ENCODE measurements at regions not wholly inside any gene's neighbourhood (a gene's known extent, or its start where the extent isn't known, plus 50 kb on each side); places are given as distances from the start of the nearest gene placed in this dataset.

- TF ChIP-seq, protein P1, sequence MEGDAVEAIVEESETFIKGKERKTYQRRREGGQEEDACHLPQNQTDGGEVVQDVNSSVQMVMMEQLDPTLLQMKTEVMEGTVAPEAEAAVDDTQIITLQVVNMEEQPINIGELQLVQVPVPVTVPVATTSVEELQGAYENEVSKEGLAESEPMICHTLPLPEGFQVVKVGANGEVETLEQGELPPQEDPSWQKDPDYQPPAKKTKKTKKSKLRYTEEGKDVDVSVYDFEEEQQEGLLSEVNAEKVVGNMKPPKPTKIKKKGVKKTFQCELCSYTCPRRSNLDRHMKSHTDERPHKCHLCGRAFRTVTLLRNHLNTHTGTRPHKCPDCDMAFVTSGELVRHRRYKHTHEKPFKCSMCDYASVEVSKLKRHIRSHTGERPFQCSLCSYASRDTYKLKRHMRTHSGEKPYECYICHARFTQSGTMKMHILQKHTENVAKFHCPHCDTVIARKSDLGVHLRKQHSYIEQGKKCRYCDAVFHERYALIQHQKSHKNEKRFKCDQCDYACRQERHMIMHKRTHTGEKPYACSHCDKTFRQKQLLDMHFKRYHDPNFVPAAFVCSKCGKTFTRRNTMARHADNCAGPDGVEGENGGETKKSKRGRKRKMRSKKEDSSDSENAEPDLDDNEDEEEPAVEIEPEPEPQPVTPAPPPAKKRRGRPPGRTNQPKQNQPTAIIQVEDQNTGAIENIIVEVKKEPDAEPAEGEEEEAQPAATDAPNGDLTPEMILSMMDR (IDR thresholded peaks at IDR 0.05), result no peak
- TF ChIP-seq POLR2A (IDR thresholded peaks at IDR 0.05), result no peak
These were observed 113.1 kb downstream of the PDCL3 start for GRCh38 chr2:100675855-100676254.
